ENCODE measurements at regions not wholly inside any gene's neighbourhood (a gene's known extent, or its start where the extent isn't known, plus 50 kb on each side); places are given as distances from the start of the nearest gene placed in this dataset.

GRCh38 chr3:69686056-69686455 lies 53.2 kb upstream of the MITF start:
- Histone ChIP-seq H3K4me1 (ENCODE audit: control insufficient read depth, extremely low read depth, insufficient read depth, low read length) (no peaks in the 10 kb centered on the region), H3K36me3 (ENCODE audit: control insufficient read depth in 2 of 2, extremely low read depth in 1 of 2, insufficient read depth in 2 of 2, low read length in 2 of 2) (no peaks in the 10 kb centered on the region), H3K4me2 (ENCODE audit: insufficient read depth, low read length) (no peak overlapping the region), H3K79me2 (ENCODE audit: control insufficient read depth, insufficient read depth, low read length) (no peaks in the 10 kb centered on the region), H4K20me1 (replicated peaks; ENCODE audit: control insufficient read depth, extremely low read depth, insufficient read depth, low read length) (no peaks in the 10 kb centered on the region), H3K4me3 (replicated peaks in 1 of 3; ENCODE audit: insufficient read depth in 1 of 3, low read depth in 1 of 3, low read length in 3 of 3) (no peak overlapping the region), H3K9ac (replicated peaks; ENCODE audit: extremely low read depth, insufficient read depth, low read length) (no peak overlapping the region), H2AFZ (ENCODE audit: low read depth, low read length) (no peak overlapping the region), H3K9me3 (replicated peaks; ENCODE audit: control insufficient read depth, insufficient read depth, low read length) (no peaks in the 10 kb centered on the region), H3K9me1 (replicated peaks; ENCODE audit: control insufficient read depth, extremely low read depth, insufficient read depth, low read length) (no peaks in the 10 kb centered on the region), H3K27me3 (ENCODE audit: control insufficient read depth in 2 of 2, insufficient read depth in 2 of 2, low read length in 2 of 2) (peaks cover 7 to 15% of the 10 kb centered on the region in 2 experiments), H3K27ac (ENCODE audit: insufficient read depth, low read depth, low read length) (no peak overlapping the region)
- ChIA-PET CTCF (interaction anchor here (1.2 to 1.4 kb wide), 2 partner anchors 106 to 264 kb away, joined by 3 to 4 read pairs; no protein-coding TSS in a partner anchor), POLR2A (no interaction called here)
- FAIRE-seq (no peak), DNase-seq (ENCODE audit: low read depth, low spot score) (no peak)
- no TSS peak for BruUV-seq (replicated peaks)
- TF ChIP-seq POLR2AphosphoS5 (IDR thresholded peaks at IDR 0.05; ENCODE audit: insufficient read depth, low read depth, low read length) (no peak), POLR2A (IDR thresholded peaks at IDR 0.05; ENCODE audit: low read depth, low read length) (no peak), GATA2 (IDR thresholded peaks at IDR 0.05; ENCODE audit: insufficient read depth, insufficient read length, low read depth, low read length) (no peak), EZH2 (IDR thresholded peaks at IDR 0.05; ENCODE audit: borderline replicate concordance, low read depth, low read length, severe bottlenecking) (no peak), JUN (IDR thresholded peaks at IDR 0.05; ENCODE audit: borderline replicate concordance, insufficient read depth, insufficient read length, low read depth) (no peak), CTCF (IDR thresholded peaks at IDR 0.05; ENCODE audit: extremely low read depth in 1 of 2, insufficient read depth in 1 of 2, low read depth in 1 of 2, low read length in 2 of 2) (no peak), FOS (IDR thresholded peaks at IDR 0.05; ENCODE audit: borderline replicate concordance, insufficient read depth, low read length) (no peak), MYC (IDR thresholded peaks at IDR 0.05; ENCODE audit: low read depth, low read length) (no peak)
- TF ChIP-seq, protein P1, sequence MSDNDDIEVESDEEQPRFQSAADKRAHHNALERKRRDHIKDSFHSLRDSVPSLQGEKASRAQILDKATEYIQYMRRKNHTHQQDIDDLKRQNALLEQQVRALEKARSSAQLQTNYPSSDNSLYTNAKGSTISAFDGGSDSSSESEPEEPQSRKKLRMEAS (IDR thresholded peaks at IDR 0.05; ENCODE audit: insufficient read depth, insufficient read length) = no peak
- dilution Hi-C loops (cut with MboI; ENCODE audit: extremely low pct_ligation_motif_present, low sequenced_read_pairs) (no loop called here), intact Hi-C loops (cut with micrococcal nuclease) (no loop called here)

Data from endothelial cell of umbilical vein (primary cell).